Left lobe of liver (tissue), 2 donors: ENCODE measurements at regions not wholly inside any gene's neighbourhood (a gene's known extent, or its start where the extent isn't known, plus 50 kb on each side); places are given as distances from the start of the nearest gene placed in this dataset.

ENCODE experiments used
- ATAC-seq: fragments of 200-7000 bp; cut with Tn5 transposase; one replicate; pipeline ENCODE4 v1.9.1; 2020; ENCODE audit warnings: mild to moderate bottlenecking, moderate library complexity
- DNase-seq: peaks from one replicate; pipeline ENCODE4 v3.0.0-alpha.2; 2020; ENCODE audit warnings: low spot score
- donor health status: DM: no; HTN: no; CAD: no; lungs with moderate emphysema.
- donor health status: DM: no; HTN: yes; CAD: no.

- no peak for ATAC-seq
Observed at GRCh38 chr20:39822667-39823066, 860.5 kb downstream of the DHX35 start.

GRCh38 chr20:39813190-39813829, 851.2 kb downstream of the DHX35 start:
- ATAC-seq: no peak
- DNase-seq: no peak

More at GRCh38 chr20:39822667-39823066, 860.5 kb downstream of the DHX35 start:
- DNase-seq: no peak

GRCh38 chr20:39812116-39812515, 850.0 kb downstream of the DHX35 start:
- no peak for DNase-seq
- no peak for ATAC-seq

GRCh38 chr20:39810309-39810708, 848.2 kb downstream of the DHX35 start:
- ATAC-seq (no peak), DNase-seq (no peak)

- DNase-seq (no peak), ATAC-seq (no peak)
Observed at GRCh38 chr20:39808613-39809012, 846.5 kb downstream of the DHX35 start.

GRCh38 chr20:39800548-39800947, 838.4 kb downstream of the DHX35 start:
- DNase-seq: no peak
- ATAC-seq: peak; percentile 29

GRCh38 chr20:39800111-39800510, 838.0 kb downstream of the DHX35 start:
- no peak for ATAC-seq
- DNase-seq: no peak

GRCh38 chr20:39799366-39799965, 837.3 kb downstream of the DHX35 start:
- DNase-seq: no peak
- ATAC-seq: no peak

- ATAC-seq (no peak), DNase-seq (no peak)
Observed at GRCh38 chr20:39795401-39796272, 833.5 kb downstream of the DHX35 start.

- DNase-seq: no peak
- no peak for ATAC-seq
Observed at GRCh38 chr20:39792334-39792733, 830.2 kb downstream of the DHX35 start.

GRCh38 chr20:39789411-39789810, 827.3 kb downstream of the DHX35 start:
- ATAC-seq: no peak
- DNase-seq: no peak

GRCh38 chr20:39785252-39785917, 823.2 kb downstream of the DHX35 start:
- DNase-seq: no peak
- no peak for ATAC-seq

- DNase-seq (no peak), ATAC-seq (peak; percentile 45)
Observed at GRCh38 chr20:39784693-39785092, 822.5 kb downstream of the DHX35 start.

- DNase-seq: no peak
- no peak for ATAC-seq
Observed at GRCh38 chr20:39778847-39779604, 816.9 kb downstream of the DHX35 start.

GRCh38 chr20:39778431-39778830, 816.3 kb downstream of the DHX35 start:
- DNase-seq: no peak
- ATAC-seq: no peak

- no peak for ATAC-seq
- DNase-seq: no peak
Observed at GRCh38 chr20:39777610-39778009, 815.5 kb downstream of the DHX35 start.

GRCh38 chr20:39775110-39775509, 813.0 kb downstream of the DHX35 start:
- DNase-seq (no peak), ATAC-seq (no peak)

- DNase-seq: no peak
- no peak for ATAC-seq
Observed at GRCh38 chr20:39773380-39774000, 811.3 kb downstream of the DHX35 start.

GRCh38 chr20:39767352-39767751, 805.2 kb downstream of the DHX35 start:
- ATAC-seq (no peak), DNase-seq (no peak)

- DNase-seq (no peak), ATAC-seq (no peak)
Observed at GRCh38 chr20:39766333-39766732, 804.2 kb downstream of the DHX35 start.
